WERI-Rb-1 (cell line): ENCODE measurements at regions not wholly inside any gene's neighbourhood (a gene's known extent, or its start where the extent isn't known, plus 50 kb on each side); places are given as distances from the start of the nearest gene placed in this dataset.

Experiments
- DNase-seq: peaks from one replicate; pipeline ENCODE4 v3.0.0-alpha.2; 2020
- H3K27ac ChIP-seq: fragments of 250-450 bp; sonication (Bioruptor Pico); 2 replicates; pipeline ENCODE4 v1.5.1; 2020; ENCODE audit warnings: mild to moderate bottlenecking, moderate library complexity
- H3K27me3 ChIP-seq: fragments of 250-450 bp; sonication (Bioruptor Pico); 2 replicates; pipeline ENCODE4 v1.5.1; 2021; ENCODE audit warnings: mild to moderate bottlenecking, low read depth, moderate library complexity; ENCODE audit not compliant: insufficient read depth, severe bottlenecking
- H3K36me3 ChIP-seq: fragments of 250-450 bp; sonication (Bioruptor Pico); 2 replicates; pipeline ENCODE4 v1.5.1; 2020; ENCODE audit warnings: mild to moderate bottlenecking, moderate library complexity
- H3K4me3 ChIP-seq: 2 replicates; pipeline ENCODE4 v1.5.1; 2011; ENCODE audit warnings: low read depth, mild to moderate bottlenecking, control low read depth, low read length
- H3K9me3 ChIP-seq: fragments of 250-450 bp; sonication (Bioruptor Pico); 2 replicates; pipeline ENCODE4 v1.5.1; 2021; ENCODE audit warnings: mild to moderate bottlenecking, moderate library complexity; ENCODE audit not compliant: severe bottlenecking
- CTCF ChIP-seq: IDR thresholded peaks from 2 replicates; pipeline ENCODE4 v1.5.1; 2011; ENCODE audit warnings: low read depth, mild to moderate bottlenecking, control low read depth, inconsistent platforms, low read length

GRCh38 chr15:59847968-59848367 is 156.1 kb upstream of the FOXB1 start:
- DNase-seq = no peak
- no peaks in the 10 kb centered on the region for H3K27me3 ChIP-seq
- H3K9me3 ChIP-seq = no peaks in the 10 kb centered on the region
- H3K36me3 ChIP-seq = no peaks in the 10 kb centered on the region
- no peak overlapping the region for H3K27ac ChIP-seq
- H3K4me3 ChIP-seq = no peak overlapping the region
- no peak for TF ChIP-seq CTCF

GRCh38 chr15:59845942-59846499 is 156.9 kb upstream of the BNIP2 start:
- Histone ChIP-seq H3K9me3 (no peaks in the 10 kb centered on the region), H3K36me3 (no peaks in the 10 kb centered on the region), H3K27me3 (no peaks in the 10 kb centered on the region), H3K4me3 (no peak overlapping the region), H3K27ac (no peak overlapping the region)
- DNase-seq = no peak
- no peak for TF ChIP-seq CTCF

DNA sequence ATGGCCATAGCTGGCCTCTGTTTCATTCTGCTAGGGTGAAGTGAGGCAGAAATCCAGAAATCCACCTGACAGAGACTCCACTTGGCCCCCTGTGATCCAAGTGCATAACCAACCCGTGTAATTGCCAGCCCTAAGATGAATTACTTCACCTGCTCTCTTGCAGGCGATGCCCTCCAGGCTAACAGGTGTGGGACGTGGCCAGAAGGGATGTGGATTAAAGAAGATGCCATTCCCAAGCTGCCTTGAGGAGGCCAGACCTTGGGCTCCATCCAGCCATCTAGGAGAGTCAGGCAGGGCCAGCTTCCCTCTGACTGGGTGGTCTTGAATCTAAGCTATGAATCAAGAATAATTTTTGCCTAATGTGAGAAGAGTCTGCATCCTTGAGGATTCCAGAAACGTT is 154.5 kb upstream of the BNIP2 start:
- no peaks in the 10 kb centered on the region for H3K9me3 ChIP-seq
- no peak for DNase-seq
- H3K4me3 ChIP-seq = no peak overlapping the region
- TF ChIP-seq CTCF = no peak
- no peaks in the 10 kb centered on the region for H3K36me3 ChIP-seq
- H3K27ac ChIP-seq = no peak overlapping the region
- H3K27me3 ChIP-seq = no peaks in the 10 kb centered on the region

DNA sequence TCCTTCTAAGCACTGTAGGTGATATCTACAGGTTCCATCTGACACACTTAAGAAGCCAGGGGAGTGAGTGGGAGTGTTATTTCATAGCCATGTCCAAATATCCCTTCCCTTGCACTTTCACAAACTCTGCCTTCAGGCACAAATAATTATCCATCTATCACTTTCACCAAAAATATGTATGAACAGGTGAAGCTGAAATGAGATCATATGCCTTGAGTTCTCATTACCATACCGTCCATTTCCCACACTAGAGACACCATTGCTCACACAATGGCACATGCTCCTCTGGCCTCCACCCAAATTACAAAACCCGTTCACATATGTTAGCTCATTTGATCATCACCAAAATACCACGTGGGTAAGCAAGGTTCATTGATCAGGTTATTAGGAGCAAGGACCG is 151.9 kb upstream of the BNIP2 start:
- TF ChIP-seq CTCF = no peak
- Histone ChIP-seq H3K27me3 (no peaks in the 10 kb centered on the region), H3K36me3 (no peaks in the 10 kb centered on the region), H3K4me3 (no peak overlapping the region), H3K9me3 (no peaks in the 10 kb centered on the region), H3K27ac (no peak overlapping the region)
- no peak for DNase-seq

DNA sequence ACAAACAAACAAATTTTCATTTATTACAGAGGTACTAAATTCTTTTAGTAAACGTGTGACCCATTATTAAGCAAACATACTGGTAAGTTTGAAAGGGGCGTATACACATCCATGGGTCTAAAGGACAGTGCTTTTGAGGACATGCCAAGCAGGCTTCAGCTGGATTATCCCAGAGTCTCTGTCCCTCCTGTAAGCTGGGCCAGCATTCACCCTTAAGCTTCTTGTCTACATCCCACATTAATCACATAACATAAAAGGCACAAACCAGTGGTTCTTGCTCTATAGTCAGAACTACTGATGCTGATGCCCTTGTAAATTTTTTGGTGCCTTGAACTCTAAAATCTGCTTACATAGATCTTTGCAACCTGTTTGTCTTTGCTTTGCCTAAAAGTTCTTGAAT is 150.8 kb upstream of the BNIP2 start:
- no peaks in the 10 kb centered on the region for H3K27me3 ChIP-seq

More for the DNA sequence above, 150.8 kb upstream of the BNIP2 start:
- DNase-seq = peak; percentile 79
- Histone ChIP-seq H3K9me3 (no peaks in the 10 kb centered on the region), H3K36me3 (no peaks in the 10 kb centered on the region), H3K27ac (peak overlapping the region; percentile 35), H3K4me3 (no peak overlapping the region)
- no peak for TF ChIP-seq CTCF
